NT2/D1 (cell line): ENCODE measurements at regions not wholly inside any gene's neighbourhood (a gene's known extent, or its start where the extent isn't known, plus 50 kb on each side); places are given as distances from the start of the nearest gene placed in this dataset.

ENCODE experiments used
- YY1 ChIP-seq: IDR thresholded peaks from 2 replicates; pipeline ENCODE4 v1.6.1; 2011; ENCODE audit not compliant: insufficient read length, insufficient read depth
- ZNF274 ChIP-seq: IDR thresholded peaks from 2 replicates; pipeline ENCODE4 v1.6.1; 2011; ENCODE audit warnings: mild to moderate bottlenecking, low read depth, low read length

DNA sequence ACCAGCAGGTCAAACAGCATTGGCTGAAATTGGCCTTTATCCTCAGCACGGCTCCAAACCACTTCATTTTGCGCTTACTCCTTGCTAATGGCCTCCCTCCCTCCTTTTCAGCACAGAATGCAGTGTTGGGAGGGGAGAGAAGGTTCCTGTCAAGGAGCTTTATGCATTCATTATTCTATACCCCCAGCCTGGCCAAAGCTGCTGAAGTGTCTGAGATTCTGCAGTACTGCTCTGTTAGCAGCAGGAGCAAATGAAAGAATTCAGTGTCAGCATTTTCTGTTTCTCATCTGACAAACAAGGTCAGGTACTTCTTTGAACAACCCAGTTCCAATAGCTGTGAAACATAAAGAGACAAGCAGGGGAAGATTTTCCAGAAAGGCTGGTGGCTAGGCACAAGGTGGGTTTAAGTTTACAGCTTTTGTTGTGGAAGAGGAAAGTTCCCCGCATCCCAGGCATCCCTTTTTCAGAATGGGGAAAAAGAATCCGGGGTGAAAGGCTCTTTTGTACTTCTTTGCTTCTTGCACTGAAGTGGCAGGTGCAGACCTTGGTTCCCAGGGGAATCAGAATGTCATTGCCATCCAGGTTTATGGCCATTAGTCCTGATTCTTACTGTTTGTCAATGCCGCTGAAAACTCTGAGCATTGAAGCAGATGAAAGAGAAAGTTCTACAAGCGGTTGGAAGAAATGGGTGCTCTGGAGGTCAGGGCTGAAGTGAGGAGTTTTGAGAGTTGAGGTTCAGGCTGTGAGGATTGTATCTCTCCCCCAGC is 109.3 kb upstream of the APC start:
- TF ChIP-seq ZNF274 (no peak), YY1 (no peak)
